Ovary (tissue), 7 donors: ENCODE measurements at regions not wholly inside any gene's neighbourhood (a gene's known extent, or its start where the extent isn't known, plus 50 kb on each side); places are given as distances from the start of the nearest gene placed in this dataset.

Experiments
- DNase-seq, 5 donors: peaks; one replicate each; pipeline ENCODE4 v3.0.0-alpha.2; 2019 to 2020
- H3K27ac ChIP-seq, 2 donors: fragments of 200-600 bp; one replicate each; pipeline versions ENCODE4 v1.5.1 to v1.8.0; 2019 to 2022
- H3K27me3 ChIP-seq: fragments of 200-600 bp; one replicate; pipeline ENCODE4 v1.8.0; 2022
- H3K36me3 ChIP-seq: fragments of 200-600 bp; sonication (generic); one replicate; pipeline ENCODE4 v1.5.1; 2019
- H3K4me1 ChIP-seq: one replicate; pipeline ENCODE4 v1.8.1; 2013; ENCODE audit warnings: mild to moderate bottlenecking, moderate library complexity; ENCODE audit not compliant: insufficient read depth
- H3K4me3 ChIP-seq: fragments of 200-600 bp; sonication (generic); one replicate; pipeline ENCODE4 v1.5.1; 2017
- H3K9me3 ChIP-seq, 2 donors: fragments of 200-600 bp in 1 of 2; sonication (generic) in 1 of 2; one replicate each; pipeline versions ENCODE4 v1.5.1 to v1.8.1; 2013 to 2019; ENCODE audit warnings: mild to moderate bottlenecking in 1 of 2, moderate library complexity in 1 of 2
- CTCF ChIP-seq, 3 donors: fragments of 450-650 bp in 2 of 3; fragments of 200-600 bp in 1 of 3; IDR thresholded peaks; one replicate each; pipeline versions ENCODE4 v1.5.1 to v1.8.0; 2016 to 2022; ENCODE audit warnings: antibody characterized with exemption in 3 of 3, mild to moderate bottlenecking in 1 of 3
- EP300 ChIP-seq: sonication (generic); formaldehyde crosslinking; IDR thresholded peaks from one replicate; pipeline ENCODE4 v1.6.1; 2017; ENCODE audit warnings: antibody characterized with exemption
- POLR2A ChIP-seq: fragments of 450-650 bp; IDR thresholded peaks from one replicate; pipeline ENCODE4 v1.6.1; 2017; ENCODE audit warnings: antibody characterized with exemption, mild to moderate bottlenecking, moderate library complexity
- WGBS, 3 donors: extraction: QIAGEN DNeasy Blood & Tissue Kit in 1 of 3; methylation state at CpG; one replicate each; pipeline versions ENCODE4 v1.1.5 to v1.1.7; 2013 to 2017; 5-methylcytosine and 5-hydroxymethylcytosine counted together
- intact Hi-C, 4 donors: fragments of 100-400 bp; cut with DNase I; formaldehyde crosslinking; loops; one replicate each; pipeline versions ENCODE4 v1.11.0 to v1.15.1; 2022 to 2023
- donor health status: DM: no; HTN: no; CAD: no; lungs with moderate emphysema.
- donor health status: DM: no; HTN: no; CAD: no.
- donor health status: Bipolar disorder and iron deficiency.
- donor health status: DM: no; HTN: no; CAD: no.
- donor health status: DM: yes; HTN: yes; CAD: no.

GRCh38 chr4:140277576-140277975 is 95.9 kb upstream of the SCOC start:
- DNase-seq, result no peak
- Histone ChIP-seq H3K27ac (no peak overlapping the region), H3K27me3 (no peaks in the 10 kb centered on the region), H3K4me3 (no peak overlapping the region), H3K36me3 (no peaks in the 10 kb centered on the region), H3K4me1 (no peaks in the 10 kb centered on the region), H3K9me3 (no peaks in the 10 kb centered on the region)
- intact Hi-C loops, result no loop called here
- TF ChIP-seq EP300, result no peak

GRCh38 chr4:140271553-140271952 is 101.9 kb upstream of the SCOC start:
- Histone ChIP-seq H3K36me3 (no peaks in the 10 kb centered on the region), H3K27me3 (no peaks in the 10 kb centered on the region), H3K9me3 (no peaks in the 10 kb centered on the region), H3K27ac (no peak overlapping the region), H3K4me1 (no peaks in the 10 kb centered on the region), H3K4me3 (no peak overlapping the region)
- DNase-seq, result no peak
- TF ChIP-seq POLR2A (no peak), EP300 (no peak), CTCF (IDR thresholded peaks at IDR 0.05) (no peak)
- intact Hi-C loops, result no loop called here
- 89 to 95% (median 92%) methylated on average over 4 of the region's 4 CpGs for WGBS, 3 donors

- H3K27me3 ChIP-seq, result no peaks in the 10 kb centered on the region
- no peak overlapping the region for H3K27ac ChIP-seq
- WGBS, 3 donors, result 93 to 96% (median 94%) methylated on average over 6 of the region's 6 CpGs
- no peak for DNase-seq
- intact Hi-C loops, result no loop called here
- H3K9me3 ChIP-seq, result no peaks in the 10 kb centered on the region
- H3K4me3 ChIP-seq, result no peak overlapping the region
- TF ChIP-seq EP300 (no peak), CTCF (IDR thresholded peaks at IDR 0.05) (no peak), POLR2A (no peak)
- no peaks in the 10 kb centered on the region for H3K36me3 ChIP-seq
- H3K4me1 ChIP-seq, result no peaks in the 10 kb centered on the region
Measured at GRCh38 chr4:140269369-140269768, 104.1 kb upstream of the SCOC start.

- Histone ChIP-seq H3K4me1 (no peaks in the 10 kb centered on the region), H3K27ac (no peak overlapping the region), H3K9me3 (no peaks in the 10 kb centered on the region), H3K27me3 (no peaks in the 10 kb centered on the region), H3K4me3 (no peak overlapping the region), H3K36me3 (no peaks in the 10 kb centered on the region)
- no peak for DNase-seq
- WGBS, 3 donors, result 35 to 54% (median 43%) methylated on average over 6 of the region's 6 CpGs
- intact Hi-C loops, result no loop called here
- no peak for TF ChIP-seq POLR2A
- TF ChIP-seq EP300, result no peak
- TF ChIP-seq CTCF (IDR thresholded peaks at IDR 0.05), result no peak
Measured at GRCh38 chr4:140268186-140268841, 105.1 kb upstream of the SCOC start.

- DNase-seq, result no peak
- Histone ChIP-seq H3K4me3 (no peak overlapping the region), H3K27me3 (no peaks in the 10 kb centered on the region), H3K27ac (no peak overlapping the region), H3K9me3 (no peaks in the 10 kb centered on the region), H3K36me3 (no peaks in the 10 kb centered on the region), H3K4me1 (no peaks in the 10 kb centered on the region)
- WGBS, 3 donors, result 81 to 86% (median 81%) methylated on average over 14 of the region's 14 CpGs
- intact Hi-C loops, result no loop called here
- TF ChIP-seq CTCF (IDR thresholded peaks at IDR 0.05) (no peak), EP300 (no peak), POLR2A (no peak)
Measured at GRCh38 chr4:140267576-140267975, 105.9 kb upstream of the SCOC start.
